Activated CD4-positive, alpha-beta T cell treated with anti-CD3 and anti-CD28 coated beads, Interleukin-2, amount 10 ng/mL, durations not matched to agents 7 days and 5 days (primary cell): ENCODE measurements at regions not wholly inside any gene's neighbourhood (a gene's known extent, or its start where the extent isn't known, plus 50 kb on each side); places are given as distances from the start of the nearest gene placed in this dataset.

Experiments
- CTCF ChIA-PET: fragments of 350-600 bp; sonication (Branson Sonifier 250); formaldehyde crosslinking; loops from one replicate; lab custom pipeline; 2021; ENCODE audit warnings: antibody characterized with exemption; lab: Charles Lee
- POLR2A ChIA-PET: fragments of 350-600 bp; sonication (Branson Sonifier 250); formaldehyde crosslinking; loops from one replicate; lab custom pipeline; 2021; ENCODE audit warnings: antibody characterized with exemption; lab: Charles Lee
- DNase-seq: peaks from one replicate; pipeline ENCODE4 v3.0.0-alpha.2; 2020
- H3K27ac Mint-ChIP-seq: one replicate; pipeline ENCODE4 v1.8.0; 2021; ENCODE audit warnings: mild to moderate bottlenecking, moderate library complexity, mixed read lengths
- H3K27me3 Mint-ChIP-seq: one replicate; pipeline ENCODE4 v1.8.0; 2021; ENCODE audit warnings: mixed read lengths
- H3K36me3 Mint-ChIP-seq: one replicate; pipeline ENCODE4 v1.8.0; 2021; ENCODE audit warnings: low read depth, mixed read lengths
- H3K4me1 Mint-ChIP-seq: one replicate; pipeline ENCODE4 v1.8.0; 2021; ENCODE audit warnings: mixed read lengths
- H3K4me3 Mint-ChIP-seq: one replicate; pipeline ENCODE4 v1.8.0; 2021; ENCODE audit warnings: mild to moderate bottlenecking, moderate library complexity, mixed read lengths
- H3K9me3 Mint-ChIP-seq: one replicate; pipeline ENCODE4 v1.8.0; 2021; ENCODE audit warnings: mixed read lengths

- H3K36me3 Mint-ChIP-seq, result no peaks in the 10 kb centered on the region
- DNase-seq, result no peak
- no peaks in the 10 kb centered on the region for H3K27me3 Mint-ChIP-seq
- ChIA-PET POLR2A (no interaction called here), CTCF (interaction anchor here (1.2 kb wide), 1 partner anchor 43 kb away, joined by 3 read pairs; no protein-coding TSS in a partner anchor)
- H3K4me1 Mint-ChIP-seq, result no peaks in the 10 kb centered on the region
- no peak overlapping the region for H3K4me3 Mint-ChIP-seq
- no peaks in the 10 kb centered on the region for H3K9me3 Mint-ChIP-seq
- no peak overlapping the region for H3K27ac Mint-ChIP-seq
Observed at GRCh38 chr5:99878830-99879229, 656.3 kb upstream of the FAM174A start.

GRCh38 chr5:99866740-99867139 is 668.4 kb upstream of the FAM174A start:
- POLR2A ChIA-PET, result no interaction called here
- H3K27ac Mint-ChIP-seq, result no peak overlapping the region
- no peaks in the 10 kb centered on the region for H3K4me1 Mint-ChIP-seq
- H3K27me3 Mint-ChIP-seq, result no peaks in the 10 kb centered on the region
- H3K9me3 Mint-ChIP-seq, result peaks cover 3% of the 10 kb centered on the region
- no peak overlapping the region for H3K4me3 Mint-ChIP-seq
- DNase-seq, result no peak
- CTCF ChIA-PET, result no interaction called here
- H3K36me3 Mint-ChIP-seq, result no peaks in the 10 kb centered on the region

- POLR2A ChIA-PET, result no interaction called here
- no peak for DNase-seq
- H3K9me3 Mint-ChIP-seq, result peaks cover 3% of the 10 kb centered on the region
- CTCF ChIA-PET, result no interaction called here
- no peaks in the 10 kb centered on the region for H3K4me1 Mint-ChIP-seq
- H3K36me3 Mint-ChIP-seq, result no peaks in the 10 kb centered on the region
- no peaks in the 10 kb centered on the region for H3K27me3 Mint-ChIP-seq
- H3K27ac Mint-ChIP-seq, result no peak overlapping the region
- H3K4me3 Mint-ChIP-seq, result no peak overlapping the region
Observed at GRCh38 chr5:99865159-99865558, 670.0 kb upstream of the FAM174A start.

GRCh38 chr5:99835791-99836190 is 699.4 kb upstream of the FAM174A start:
- H3K4me1 Mint-ChIP-seq, result no peaks in the 10 kb centered on the region
- no peaks in the 10 kb centered on the region for H3K27me3 Mint-ChIP-seq
- POLR2A ChIA-PET, result no interaction called here

GRCh38 chr5:99827136-99827535 is 708.0 kb upstream of the FAM174A start:
- DNase-seq, result no peak
- H3K4me3 Mint-ChIP-seq, result no peak overlapping the region
- ChIA-PET POLR2A (no interaction called here), CTCF (no interaction called here)
- H3K4me1 Mint-ChIP-seq, result no peaks in the 10 kb centered on the region
- no peaks in the 10 kb centered on the region for H3K9me3 Mint-ChIP-seq
- H3K36me3 Mint-ChIP-seq, result no peaks in the 10 kb centered on the region
- no peak overlapping the region for H3K27ac Mint-ChIP-seq
- H3K27me3 Mint-ChIP-seq, result no peaks in the 10 kb centered on the region

More at GRCh38 chr5:99835791-99836190, 699.4 kb upstream of the FAM174A start:
- no peak overlapping the region for H3K27ac Mint-ChIP-seq
- no peaks in the 10 kb centered on the region for H3K36me3 Mint-ChIP-seq
- CTCF ChIA-PET, result interaction anchor here (0.6 to 0.8 kb wide), 2 partner anchors 13 to 43 kb away, joined by 3 read pairs; no protein-coding TSS in a partner anchor
- no peak for DNase-seq
- no peaks in the 10 kb centered on the region for H3K9me3 Mint-ChIP-seq
- H3K4me3 Mint-ChIP-seq, result no peak overlapping the region

- Mint-ChIP-seq H3K4me1 (no peaks in the 10 kb centered on the region), H3K9me3 (no peaks in the 10 kb centered on the region), H3K27me3 (no peaks in the 10 kb centered on the region), H3K4me3 (no peak overlapping the region), H3K27ac (no peak overlapping the region), H3K36me3 (no peaks in the 10 kb centered on the region)
- no peak for DNase-seq
- ChIA-PET CTCF (interaction anchor here (0.7 kb wide), 1 partner anchor 512 kb away, joined by 4 read pairs; no protein-coding TSS in a partner anchor), POLR2A (no interaction called here)
Observed at GRCh38 chr5:99817796-99818195, 717.4 kb upstream of the FAM174A start.

- ChIA-PET CTCF (no interaction called here), POLR2A (no interaction called here)
- H3K27ac Mint-ChIP-seq, result no peak overlapping the region
- no peak for DNase-seq
- no peaks in the 10 kb centered on the region for H3K9me3 Mint-ChIP-seq
- no peaks in the 10 kb centered on the region for H3K27me3 Mint-ChIP-seq
- H3K4me3 Mint-ChIP-seq, result no peak overlapping the region
- H3K4me1 Mint-ChIP-seq, result no peaks in the 10 kb centered on the region
- H3K36me3 Mint-ChIP-seq, result no peaks in the 10 kb centered on the region
Observed at GRCh38 chr5:99814321-99815063, 720.7 kb upstream of the FAM174A start.

GRCh38 chr5:99808657-99809230 is 726.4 kb upstream of the FAM174A start:
- H3K27me3 Mint-ChIP-seq, result no peaks in the 10 kb centered on the region
- H3K9me3 Mint-ChIP-seq, result no peaks in the 10 kb centered on the region
- POLR2A ChIA-PET, result no interaction called here

GRCh38 chr5:99807346-99807745 is 727.8 kb upstream of the FAM174A start:
- no peak overlapping the region for H3K4me3 Mint-ChIP-seq
- CTCF ChIA-PET, result no interaction called here
- DNase-seq, result no peak
- no peaks in the 10 kb centered on the region for H3K27me3 Mint-ChIP-seq
- no peaks in the 10 kb centered on the region for H3K36me3 Mint-ChIP-seq
- no peaks in the 10 kb centered on the region for H3K4me1 Mint-ChIP-seq
- POLR2A ChIA-PET, result no interaction called here
- H3K27ac Mint-ChIP-seq, result no peak overlapping the region
- no peaks in the 10 kb centered on the region for H3K9me3 Mint-ChIP-seq

More at GRCh38 chr5:99808657-99809230, 726.4 kb upstream of the FAM174A start:
- Mint-ChIP-seq H3K4me1 (no peaks in the 10 kb centered on the region), H3K4me3 (no peak overlapping the region), H3K36me3 (no peaks in the 10 kb centered on the region), H3K27ac (no peak overlapping the region)
- no peak for DNase-seq
- CTCF ChIA-PET, result no interaction called here

GRCh38 chr5:99795031-99795430 is 740.1 kb upstream of the FAM174A start:
- Mint-ChIP-seq H3K27ac (no peak overlapping the region), H3K27me3 (no peaks in the 10 kb centered on the region), H3K9me3 (no peaks in the 10 kb centered on the region), H3K36me3 (no peaks in the 10 kb centered on the region), H3K4me1 (no peaks in the 10 kb centered on the region), H3K4me3 (no peak overlapping the region)
- DNase-seq, result no peak
- POLR2A ChIA-PET, result no interaction called here
- CTCF ChIA-PET, result no interaction called here

GRCh38 chr5:99788482-99788881 is 746.7 kb upstream of the FAM174A start:
- Mint-ChIP-seq H3K27me3 (no peaks in the 10 kb centered on the region), H3K4me3 (no peak overlapping the region), H3K27ac (no peak overlapping the region), H3K4me1 (no peaks in the 10 kb centered on the region), H3K9me3 (no peaks in the 10 kb centered on the region), H3K36me3 (no peaks in the 10 kb centered on the region)
- ChIA-PET CTCF (no interaction called here), POLR2A (no interaction called here)
- DNase-seq, result no peak

GRCh38 chr5:99775189-99775588 is 760.0 kb upstream of the FAM174A start:
- Mint-ChIP-seq H3K4me3 (no peak overlapping the region), H3K27ac (no peak overlapping the region), H3K36me3 (no peaks in the 10 kb centered on the region), H3K27me3 (no peaks in the 10 kb centered on the region), H3K9me3 (no peaks in the 10 kb centered on the region), H3K4me1 (no peaks in the 10 kb centered on the region)
- DNase-seq, result no peak
- CTCF ChIA-PET, result no interaction called here
- POLR2A ChIA-PET, result no interaction called here

GRCh38 chr5:99773290-99773689 is 761.9 kb upstream of the FAM174A start:
- Mint-ChIP-seq H3K27ac (no peak overlapping the region), H3K4me1 (no peaks in the 10 kb centered on the region), H3K27me3 (no peaks in the 10 kb centered on the region), H3K4me3 (no peak overlapping the region), H3K9me3 (no peaks in the 10 kb centered on the region), H3K36me3 (no peaks in the 10 kb centered on the region)
- no peak for DNase-seq
- ChIA-PET CTCF (no interaction called here), POLR2A (no interaction called here)
